ENCODE measurements at regions not wholly inside any gene's neighbourhood (a gene's known extent, or its start where the extent isn't known, plus 50 kb on each side); places are given as distances from the start of the nearest gene placed in this dataset.

DNA sequence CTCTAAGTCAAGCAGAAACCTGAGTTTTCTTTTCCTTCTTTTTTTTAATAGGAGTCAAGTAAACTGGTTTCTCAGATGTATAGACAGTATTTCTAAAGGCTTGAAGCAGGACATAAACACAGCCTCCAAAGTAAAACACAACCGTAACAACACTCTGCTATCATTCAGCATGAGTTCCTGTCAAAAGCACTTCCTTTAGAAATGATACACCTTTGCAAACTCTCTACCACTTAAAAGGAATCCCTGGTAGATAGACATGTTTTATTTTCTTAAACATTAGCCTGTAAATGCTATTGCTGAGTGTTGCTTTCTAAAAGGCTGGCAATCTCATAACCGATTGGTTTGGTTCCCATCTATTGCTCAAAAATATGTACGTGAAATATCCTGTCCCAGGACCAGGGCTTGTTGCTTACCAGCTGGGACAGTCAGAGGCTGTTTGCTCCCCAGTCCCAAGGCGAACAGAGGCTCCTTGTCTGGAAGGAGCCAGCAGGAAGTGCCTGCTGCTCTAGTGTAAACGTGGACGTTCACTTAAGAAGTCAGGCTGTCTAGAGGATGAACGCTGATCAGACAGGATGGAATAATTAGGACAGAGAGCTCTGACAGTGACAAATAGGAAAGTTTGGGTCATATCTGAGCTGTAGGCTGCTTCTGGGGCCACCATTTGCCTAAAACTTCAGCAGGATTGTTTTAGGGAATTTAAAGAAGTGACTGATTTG, 173.9 kb upstream of the KLF3 start:
- no peak for DNase-seq

DNA sequence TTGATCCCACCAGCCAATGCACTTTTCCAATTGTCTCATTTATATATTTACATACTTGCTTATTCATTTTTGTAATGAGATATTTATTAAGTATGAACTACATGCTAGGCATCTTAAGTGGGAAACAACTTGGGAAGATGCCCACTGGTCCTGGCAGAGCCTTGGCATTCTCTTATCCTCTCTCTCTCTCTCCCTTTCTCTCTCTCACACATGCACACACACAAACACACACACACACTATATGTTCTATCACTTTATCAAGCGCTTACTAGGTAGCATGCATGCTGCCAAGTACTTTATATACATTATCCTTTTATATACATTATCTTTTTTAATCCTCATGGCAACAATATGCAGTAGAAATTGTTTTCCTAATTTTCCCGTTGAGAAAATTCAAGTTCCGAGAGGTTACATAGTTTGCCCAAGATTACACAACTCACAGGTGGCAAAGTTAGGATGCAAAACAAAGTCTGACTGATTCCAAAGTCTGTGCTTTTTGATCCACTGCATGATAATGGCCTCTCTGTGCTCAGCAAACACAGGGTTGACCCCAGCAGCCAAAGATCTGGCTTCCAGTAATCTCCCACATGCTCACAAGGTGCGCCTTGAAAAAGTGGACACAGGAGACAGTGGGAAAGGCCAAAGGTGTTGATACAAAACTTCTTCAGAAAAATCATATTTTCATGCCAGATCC, 173.1 kb upstream of the KLF3 start:
- DNase-seq, result no peak

DNA sequence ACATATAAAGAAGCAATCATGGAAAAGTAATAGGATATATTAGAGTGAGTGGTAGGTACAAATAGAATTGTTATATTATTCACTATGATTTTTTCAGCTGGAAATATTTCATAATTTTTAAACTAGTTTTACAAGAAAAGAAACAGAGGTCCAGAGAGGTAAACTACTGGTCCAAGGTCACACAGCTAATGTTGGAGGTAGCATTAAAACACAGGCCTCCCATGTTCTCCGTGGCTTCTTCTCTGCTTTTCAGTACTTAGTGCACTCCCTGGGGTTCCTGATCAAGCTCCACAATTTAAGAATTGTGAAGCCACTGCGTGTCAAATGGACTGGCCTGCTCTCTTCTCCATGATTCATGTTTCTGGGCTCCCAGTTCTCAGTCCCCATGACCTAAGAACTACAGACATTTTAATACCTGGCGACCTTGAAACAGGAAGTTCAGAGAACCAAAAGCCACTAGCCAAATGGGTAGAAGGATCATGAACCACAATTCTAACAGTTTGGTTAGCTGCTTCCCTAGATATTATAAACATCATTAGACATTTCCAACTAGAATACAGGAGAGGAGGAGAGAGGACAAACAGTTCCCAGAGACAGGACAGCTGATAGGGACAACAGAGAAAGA, 172.0 kb upstream of the KLF3 start:
- DNase-seq, result no peak

DNA sequence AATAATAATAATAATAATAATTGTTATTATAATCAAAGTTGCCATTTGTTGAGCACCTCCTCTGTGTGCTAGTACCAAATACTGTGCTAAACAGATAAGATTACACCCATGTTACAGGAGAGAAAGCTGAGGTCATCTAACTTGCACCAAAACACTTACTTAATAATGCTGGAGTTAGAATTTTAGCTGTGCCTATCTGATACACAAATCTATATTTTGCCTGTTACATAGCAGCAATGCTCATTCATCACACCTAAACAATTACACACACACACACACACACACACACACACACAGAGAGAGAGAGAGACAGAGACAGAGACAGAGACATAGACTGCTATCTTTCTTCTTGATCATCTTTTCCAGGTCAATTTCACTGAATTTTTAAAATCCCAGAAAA, 170.9 kb upstream of the KLF3 start:
- no peak for DNase-seq

DNA sequence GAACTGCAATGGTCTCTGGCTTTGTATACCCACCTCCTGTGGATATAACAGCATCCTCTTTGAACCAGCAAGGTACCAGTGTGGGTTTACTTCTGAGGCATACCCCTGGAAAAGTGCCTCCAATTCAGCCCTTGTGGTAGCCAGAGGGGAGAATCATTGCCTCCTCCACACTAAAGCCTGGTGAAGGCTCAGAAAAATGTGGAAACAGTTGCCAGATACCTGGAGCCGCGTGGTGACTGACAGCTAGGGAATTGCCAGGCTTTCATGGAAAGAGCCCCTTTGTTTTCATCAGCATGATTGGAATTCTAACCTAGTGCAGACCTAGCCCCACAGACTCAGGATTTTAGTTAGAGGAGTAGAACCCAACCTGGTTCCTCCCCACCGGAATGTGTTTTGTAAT, 168.6 kb upstream of the KLF3 start:
- no peak for DNase-seq

DNA sequence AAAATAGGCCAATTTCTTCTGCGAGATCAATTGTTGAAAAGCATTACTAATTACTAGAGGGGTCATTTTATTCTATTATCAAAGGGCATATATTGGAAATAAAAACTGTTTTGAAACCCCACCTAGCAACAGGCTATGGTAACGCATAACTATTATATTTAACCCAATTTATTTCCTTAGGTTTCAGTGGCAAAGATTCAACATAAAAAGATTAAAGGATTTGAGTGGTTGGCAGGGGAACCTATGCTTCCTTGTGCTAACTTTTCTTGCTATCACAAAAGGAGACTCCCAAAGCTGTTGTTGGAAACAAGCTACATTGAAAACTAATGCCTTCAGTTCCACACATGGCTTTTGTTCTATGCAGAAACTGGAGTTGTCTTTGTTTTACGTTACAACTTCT, 166.9 kb upstream of the KLF3 start:
- DNase-seq, result no peak

DNA sequence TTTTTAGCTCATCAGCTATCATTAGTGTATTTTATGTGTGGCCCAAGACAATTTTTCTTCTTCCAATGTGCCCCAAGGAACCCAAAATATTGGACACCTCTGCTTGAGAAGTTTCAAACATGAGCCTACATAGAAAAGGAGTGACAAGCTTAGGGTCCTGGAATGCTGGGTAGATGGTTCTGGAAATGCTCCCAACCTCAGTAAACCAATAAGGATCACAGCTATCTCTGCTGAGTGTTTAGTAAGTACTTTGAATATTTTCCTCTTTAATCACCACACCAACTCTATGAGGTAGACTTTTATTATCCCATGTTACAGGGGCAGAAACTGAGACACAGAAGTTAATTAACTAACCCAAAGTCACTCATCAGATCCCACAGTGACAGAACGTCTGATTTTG, 164.9 kb upstream of the KLF3 start:
- no peak for DNase-seq

DNA sequence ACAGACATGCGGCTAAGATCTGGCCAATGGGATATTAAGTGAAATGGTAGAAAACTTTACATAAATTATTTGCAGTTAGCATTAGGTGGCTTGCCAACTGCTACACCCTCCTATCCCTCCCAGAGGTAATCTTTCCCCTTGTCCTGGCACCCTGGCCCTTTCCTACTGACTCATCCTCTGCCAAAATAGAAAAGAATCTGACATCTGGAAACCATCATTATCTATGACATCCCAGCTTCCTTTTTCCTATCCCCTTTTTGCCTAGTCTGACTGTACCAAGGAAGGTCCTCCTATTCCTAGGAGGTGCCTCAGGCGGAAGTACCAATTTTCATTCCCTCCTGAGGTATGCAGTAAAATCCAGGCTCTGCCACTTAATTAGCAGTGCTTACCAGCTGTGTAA, 163.6 kb upstream of the KLF3 start:
- DNase-seq, result no peak

DNA sequence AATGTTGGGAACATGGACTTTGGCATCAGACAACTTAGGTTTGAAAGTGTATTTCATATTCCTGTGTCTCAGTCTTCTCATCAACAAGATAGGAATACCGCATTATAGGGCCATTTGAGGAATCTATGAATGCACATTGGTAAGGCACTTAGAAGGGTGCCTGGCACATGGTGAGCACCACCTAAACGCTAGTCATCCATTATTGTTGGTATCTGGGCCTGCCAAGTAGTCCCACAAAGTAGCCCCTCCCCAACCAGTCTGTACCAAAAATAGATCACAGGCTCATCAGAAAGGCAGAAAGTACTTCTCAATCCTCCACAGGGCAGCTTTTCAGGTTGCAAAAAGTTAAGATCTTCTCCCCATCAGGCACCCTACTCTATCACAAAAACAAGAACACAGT, 162.3 kb upstream of the KLF3 start:
- DNase-seq, result no peak

DNA sequence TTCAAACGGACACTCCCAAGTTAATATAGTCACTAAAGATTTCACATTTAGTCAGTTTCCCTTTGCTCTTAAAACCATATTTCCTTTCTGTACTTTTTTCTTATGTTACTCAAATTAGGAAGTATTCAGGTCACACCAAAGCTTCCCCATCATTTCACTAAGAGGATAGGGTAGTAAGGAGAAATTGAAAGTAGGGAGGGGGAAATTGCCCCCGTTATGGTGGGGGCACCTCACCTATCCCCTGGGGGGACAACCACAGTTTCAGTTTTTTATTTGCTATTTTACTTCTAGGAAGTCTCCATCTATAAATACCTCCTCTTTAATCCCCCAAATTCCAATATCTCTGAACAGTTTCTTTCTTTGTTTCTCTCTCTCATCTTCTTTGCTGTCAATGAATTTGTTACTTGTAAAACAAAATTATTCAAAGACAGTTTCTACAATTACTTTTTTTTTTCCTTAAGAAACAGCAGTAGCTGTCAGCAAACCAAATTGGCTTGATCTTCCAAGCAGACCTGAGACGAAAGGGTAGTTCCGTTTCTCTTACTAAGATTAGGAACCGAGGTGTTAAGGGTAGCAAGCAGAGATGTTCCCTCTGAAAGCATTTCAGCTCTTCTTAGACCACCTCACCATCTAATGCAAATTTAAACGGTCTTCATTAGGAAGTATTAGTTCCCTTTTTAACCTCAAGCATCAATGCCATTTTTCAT, 160.2 kb upstream of the KLF3 start:
- no peak for DNase-seq

DNA sequence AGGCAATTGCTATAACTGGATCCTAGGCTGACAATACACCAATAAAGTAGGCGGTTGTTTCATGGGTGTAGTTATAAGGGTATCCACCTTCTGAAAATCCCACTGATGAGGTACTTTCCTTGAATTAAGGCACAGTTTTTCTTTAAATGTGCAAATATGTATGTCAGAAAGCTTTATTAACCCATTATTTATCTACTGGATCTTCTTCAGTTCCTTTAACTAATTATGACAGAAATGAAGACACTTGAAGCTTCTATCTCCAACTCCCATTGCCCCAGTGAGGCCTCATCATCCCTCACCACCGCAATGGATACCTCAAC, 159.6 kb upstream of the KLF3 start:
- DNase-seq, result no peak

DNA sequence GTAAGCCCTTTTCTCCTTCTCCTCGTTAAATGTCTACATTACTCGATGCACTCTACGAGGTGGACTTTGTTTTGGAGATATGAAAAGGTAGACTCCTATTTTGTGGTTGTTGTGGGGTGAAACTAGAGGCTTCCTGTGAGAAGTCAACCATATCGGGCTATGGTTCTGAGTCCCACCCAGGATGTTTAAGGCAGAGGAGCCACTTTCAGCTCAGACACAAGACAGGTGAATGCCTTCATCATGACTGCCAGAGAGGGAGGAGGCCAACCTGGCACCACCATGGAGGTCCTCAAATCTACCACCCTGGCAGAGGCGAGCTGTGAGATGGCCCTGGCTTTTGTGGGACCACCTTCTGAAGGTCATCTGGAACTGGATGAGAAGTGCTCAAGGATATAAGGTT, 154.4 kb upstream of the KLF3 start:
- peak in 1 of 2 experiments; percentile 6 for DNase-seq

DNA sequence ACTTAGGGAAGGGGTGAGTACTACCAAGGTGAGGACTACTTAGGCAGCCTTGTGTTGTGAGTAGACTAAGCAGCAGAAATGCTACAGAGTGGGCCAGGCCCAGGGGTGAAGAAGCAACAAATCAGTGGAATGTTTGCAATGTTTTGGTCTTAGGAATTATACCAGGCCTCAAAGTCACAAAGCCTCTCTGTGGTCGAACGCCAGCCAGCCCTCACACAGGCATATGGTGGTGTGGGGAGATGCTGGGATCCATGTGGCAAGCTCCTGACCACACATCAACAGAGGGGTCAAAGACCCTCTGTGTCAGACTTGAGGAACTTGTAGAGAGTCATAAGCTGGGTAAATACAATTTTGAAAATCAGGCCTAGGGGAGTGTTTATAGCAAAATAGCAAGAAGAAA, 153.8 kb upstream of the KLF3 start:
- DNase-seq, result no peak

DNA sequence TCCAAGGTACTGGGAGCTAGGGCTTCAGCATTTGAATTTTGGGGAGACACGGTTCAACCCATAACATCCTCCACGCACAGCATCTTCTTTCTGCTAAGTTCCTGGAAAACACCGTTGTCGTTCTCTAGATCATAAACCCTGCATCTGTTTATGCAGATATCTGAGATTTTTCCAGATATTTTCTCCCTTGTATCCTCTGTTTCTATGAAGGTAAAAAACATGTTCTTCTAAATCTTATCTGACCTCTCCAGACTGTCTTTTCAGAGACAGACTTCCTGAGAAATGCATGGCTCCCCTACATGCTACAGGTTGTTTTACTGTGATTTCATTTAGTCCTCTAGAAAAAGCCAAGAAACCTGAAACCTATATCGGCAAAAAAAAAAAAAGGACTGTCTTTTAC, 152.3 kb upstream of the KLF3 start:
- no peak for DNase-seq

DNA sequence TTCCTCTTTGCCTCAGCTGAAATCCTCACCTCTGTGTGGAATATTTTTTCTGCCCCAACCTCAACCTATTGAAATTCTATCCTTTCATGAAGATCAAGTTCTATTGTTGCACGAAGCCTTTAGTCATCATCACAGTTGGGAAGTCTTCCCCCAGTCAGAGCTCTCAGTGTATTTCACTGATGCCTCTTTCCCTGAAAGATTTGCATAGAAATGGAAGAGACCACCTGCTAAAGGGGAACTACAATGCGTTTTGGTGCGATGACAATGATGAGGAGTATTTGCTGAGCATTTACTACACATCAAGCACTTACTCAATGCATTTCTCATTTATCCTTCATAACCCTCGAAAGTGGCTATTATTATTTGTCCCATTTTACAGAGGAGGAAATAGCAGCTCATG, 151.2 kb upstream of the KLF3 start:
- DNase-seq, result no peak

DNA sequence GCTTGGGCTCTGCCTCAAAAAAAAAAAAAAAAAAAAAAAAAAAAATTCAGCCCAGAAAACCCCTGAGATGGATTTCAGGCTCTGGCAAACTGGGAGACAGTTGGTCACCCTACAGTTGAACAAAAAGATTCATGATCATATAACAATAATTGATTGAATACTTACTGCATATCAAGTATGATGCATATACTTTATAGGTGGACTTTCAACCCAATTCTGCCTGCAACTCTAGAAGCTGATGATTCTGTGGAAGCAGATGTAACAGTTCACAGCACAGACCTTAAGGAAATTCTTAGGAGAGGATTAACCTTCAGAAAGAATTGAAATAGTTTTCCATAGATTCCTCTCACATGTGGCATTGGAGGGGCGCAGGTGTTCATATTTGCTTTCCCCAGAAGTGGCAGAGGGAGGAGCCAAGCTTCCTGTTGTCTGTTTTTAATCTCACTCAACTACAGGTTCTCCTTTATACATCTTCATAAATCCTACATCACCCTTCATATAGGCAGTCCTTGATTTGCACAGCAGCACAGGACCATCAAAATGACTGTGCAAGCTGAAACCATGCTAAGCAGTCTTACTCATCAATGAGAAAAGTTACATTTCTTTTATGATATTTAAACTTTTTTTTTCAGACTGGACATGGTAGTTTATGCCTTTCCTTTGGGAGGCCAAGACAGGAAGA, 149.4 kb upstream of the KLF3 start:
- no peak for DNase-seq

DNA sequence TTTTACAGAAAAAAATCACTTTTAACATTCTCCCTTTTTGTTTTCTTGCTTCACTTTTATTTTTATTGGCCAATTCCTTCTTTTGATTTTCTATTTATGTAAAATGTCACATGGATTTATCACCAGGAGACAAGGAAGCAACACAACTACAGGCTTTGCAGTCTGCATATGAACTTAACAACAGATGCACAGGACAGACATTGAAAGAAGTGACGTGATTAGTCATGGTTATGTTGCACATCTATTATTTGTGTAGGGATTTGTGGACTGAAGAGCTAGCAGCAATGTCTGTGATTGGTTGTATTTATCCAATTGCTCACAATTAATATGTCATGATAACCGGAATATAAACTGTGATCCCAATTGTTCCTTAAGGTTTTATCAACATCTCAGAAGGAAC, 147.8 kb upstream of the KLF3 start:
- DNase-seq, result no peak

DNA sequence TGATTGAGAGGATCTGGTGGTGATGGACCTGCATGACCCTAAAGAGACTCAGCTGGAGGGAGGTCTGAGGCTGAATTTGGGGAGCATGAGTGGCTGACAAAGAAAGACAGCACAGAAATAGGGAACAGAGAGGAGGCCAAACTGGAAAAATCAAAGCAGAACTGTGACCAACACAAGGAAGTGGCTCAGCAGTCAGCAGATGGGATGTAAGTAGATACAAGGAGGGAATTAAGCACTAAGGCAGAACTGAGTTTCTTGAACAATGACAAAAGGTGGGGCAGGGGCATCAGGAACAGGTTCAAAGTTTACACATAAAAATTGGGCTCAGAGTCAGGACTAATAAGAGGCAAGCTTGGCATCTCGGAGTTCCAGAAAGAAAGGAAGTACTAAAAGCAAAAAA, 144.3 kb upstream of the KLF3 start:
- no peak for DNase-seq

DNA sequence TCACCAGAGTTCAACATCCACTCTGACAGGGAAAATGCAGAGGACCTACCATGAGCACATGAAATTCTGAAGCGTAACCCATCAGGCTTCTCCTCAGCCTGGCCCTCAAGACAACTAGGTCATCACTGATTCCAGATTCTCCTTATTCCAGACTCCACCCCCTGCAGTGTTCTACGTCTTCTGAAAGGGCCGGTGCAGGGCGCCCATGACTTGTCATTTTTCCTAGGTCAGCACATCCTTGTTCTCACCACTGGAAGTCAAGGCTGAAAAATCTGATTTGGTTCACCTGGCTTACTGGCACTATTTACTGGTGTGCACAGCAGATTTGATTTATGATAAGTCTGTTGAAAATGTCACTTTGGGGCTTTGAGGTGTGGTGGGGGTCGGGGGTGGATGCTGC, 140.9 kb upstream of the KLF3 start:
- no peak for DNase-seq

DNA sequence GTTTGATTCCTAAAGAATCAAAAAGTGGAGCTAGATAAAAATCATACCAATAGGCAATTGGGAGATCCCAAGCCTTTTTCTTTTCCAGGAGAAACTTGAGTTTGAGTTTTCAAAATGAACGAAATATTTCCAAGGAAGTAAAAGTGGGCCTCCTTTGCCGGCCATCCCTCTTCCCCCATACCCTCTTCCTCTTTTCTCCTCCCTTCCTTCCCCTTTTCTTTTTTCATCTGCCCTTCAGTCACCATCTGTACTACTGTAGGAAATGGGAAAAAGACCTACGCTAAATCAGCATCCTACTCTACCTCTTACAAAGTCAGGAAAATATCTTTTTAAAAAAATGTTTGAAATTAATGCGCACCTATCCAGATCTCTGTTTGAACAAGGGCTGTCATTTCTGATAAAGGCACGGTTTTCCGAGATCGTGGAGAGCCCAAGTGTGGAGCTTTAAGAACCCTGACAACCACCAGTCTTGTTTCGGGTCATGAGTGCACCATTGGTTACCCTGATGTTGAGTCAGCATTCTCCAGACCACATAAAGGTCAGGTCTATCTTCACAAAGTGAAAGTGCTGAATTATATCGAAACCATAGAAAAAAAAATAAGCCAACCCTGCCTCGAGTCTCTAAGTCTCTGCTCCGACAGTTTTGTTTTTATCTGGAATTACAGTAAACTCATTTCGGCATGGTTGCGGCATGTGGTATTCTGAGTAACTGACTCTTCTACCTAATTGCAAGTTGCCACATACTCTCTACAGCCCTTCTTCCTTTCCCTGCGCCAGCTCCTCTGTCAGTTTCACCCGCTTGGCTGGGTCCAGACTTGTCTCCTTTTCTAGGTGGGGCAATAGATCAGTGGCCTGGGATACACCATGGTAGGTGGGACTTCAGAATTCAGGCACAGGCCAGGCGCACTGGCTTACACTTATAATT, 140.2 kb upstream of the KLF3 start:
- peak; percentile 29 to 32 for DNase-seq

DNA sequence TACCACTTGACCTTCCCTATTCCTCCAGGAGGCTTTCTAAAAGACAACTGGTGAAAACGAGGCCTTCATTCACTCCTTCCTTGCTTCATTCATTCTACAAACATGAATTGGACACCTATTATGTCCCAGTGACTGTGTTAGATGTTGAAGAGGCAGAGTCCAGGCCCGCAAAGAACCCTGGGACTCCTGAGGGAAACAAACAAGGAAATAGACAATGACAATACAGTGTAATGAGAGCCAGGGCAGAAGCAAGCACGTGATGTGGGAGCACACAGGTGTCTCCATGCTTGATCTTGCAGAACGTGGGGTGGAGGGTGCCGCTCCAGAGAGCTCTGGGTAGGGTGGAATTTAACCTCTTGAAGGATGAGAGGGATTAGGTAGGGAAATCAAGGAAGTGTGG, 137.6 kb upstream of the KLF3 start:
- no peak for DNase-seq
